NCI-H226 (cell line): ENCODE measurements at regions not wholly inside any gene's neighbourhood (a gene's known extent, or its start where the extent isn't known, plus 50 kb on each side); places are given as distances from the start of the nearest gene placed in this dataset.
"Not testable (repeated sequence)": the region's sequence is repeated elsewhere in the genome, so short reads cannot be mapped to it uniquely, and the experiment has no call there.

Source experiments
- DNase-seq: peaks from one replicate; pipeline ENCODE4 v3.0.0-alpha.2; 2015

- DNase-seq, result not testable (repeated sequence)
Observed at GRCh38 chrX:31014474-31014873, 57.4 kb downstream of the FTHL17 start.

- no peak for DNase-seq
Observed at GRCh38 chrX:31012509-31013025, 59.3 kb downstream of the FTHL17 start.

GRCh38 chrX:31007321-31007720 lies 64.5 kb downstream of the FTHL17 start:
- DNase-seq, result no peak

GRCh38 chrX:31006027-31006426 lies 65.8 kb downstream of the FTHL17 start:
- DNase-seq, result no peak

GRCh38 chrX:30997411-30997810 lies 74.4 kb downstream of the FTHL17 start:
- DNase-seq, result no peak

GRCh38 chrX:30995705-30996104 lies 76.1 kb downstream of the FTHL17 start:
- DNase-seq, result no peak

- no peak for DNase-seq
Observed at GRCh38 chrX:30995060-30995700, 76.7 kb downstream of the FTHL17 start.

- not testable (repeated sequence) for DNase-seq
Observed at GRCh38 chrX:30994018-30994417, 77.8 kb downstream of the FTHL17 start.

- no peak for DNase-seq
Observed at GRCh38 chrX:30992381-30992904, 79.4 kb downstream of the FTHL17 start.

GRCh38 chrX:30990361-30990760 lies 81.5 kb downstream of the FTHL17 start:
- DNase-seq, result no peak

- no peak for DNase-seq
Observed at GRCh38 chrX:30982467-30982866, 89.4 kb downstream of the FTHL17 start.

- DNase-seq, result no peak
Observed at GRCh38 chrX:30981968-30982367, 89.9 kb downstream of the FTHL17 start.

GRCh38 chrX:30979271-30979670 lies 90.2 kb upstream of the TAB3 start:
- DNase-seq, result no peak

- DNase-seq, result no peak
Observed at GRCh38 chrX:30975467-30975866, 86.4 kb upstream of the TAB3 start.

- DNase-seq, result no peak
Observed at GRCh38 chrX:30973784-30974427, 84.9 kb upstream of the TAB3 start.

- peak; percentile 13 for DNase-seq
Observed at GRCh38 chrX:30971774-30972603, 82.9 kb upstream of the TAB3 start.

- no peak for DNase-seq
Observed at GRCh38 chrX:30967516-30967915, 78.5 kb upstream of the TAB3 start.

- DNase-seq, result no peak
Observed at GRCh38 chrX:30965767-30966166, 76.7 kb upstream of the TAB3 start.

GRCh38 chrX:30961387-30962174 lies 72.5 kb upstream of the TAB3 start:
- DNase-seq, result no peak

- DNase-seq, result peak; percentile 81
Observed at GRCh38 chrX:30957753-30958152, 68.7 kb upstream of the TAB3 start.

- DNase-seq, result no peak
Observed at GRCh38 chrX:30955687-30956086, 66.6 kb upstream of the TAB3 start.

- peak; percentile 17 for DNase-seq
Observed at GRCh38 chrX:30951003-30951402, 61.9 kb upstream of the TAB3 start.

GRCh38 chrX:30950391-30950790 lies 61.3 kb upstream of the TAB3 start:
- no peak for DNase-seq
